ENCODE measurements at regions not wholly inside any gene's neighbourhood (a gene's known extent, or its start where the extent isn't known, plus 50 kb on each side); places are given as distances from the start of the nearest gene placed in this dataset.
"Not testable (repeated sequence)": the region's sequence is repeated elsewhere in the genome, so short reads cannot be mapped to it uniquely, and the experiment has no call there.

- DNase-seq: no peak
Observed at GRCh38 chr18:78787751-78788150, 191.9 kb upstream of the SALL3 start.

- no peak for DNase-seq
Observed at GRCh38 chr18:78788161-78788560, 191.5 kb upstream of the SALL3 start.

- DNase-seq: no peak
Observed at GRCh38 chr18:78789850-78790249, 189.8 kb upstream of the SALL3 start.

- DNase-seq: no peak
Observed at GRCh38 chr18:78790511-78790910, 189.1 kb upstream of the SALL3 start.

GRCh38 chr18:78790960-78791359 is 188.7 kb upstream of the SALL3 start:
- DNase-seq: no peak

- no peak for DNase-seq
Observed at GRCh38 chr18:78792094-78792493, 187.5 kb upstream of the SALL3 start.

GRCh38 chr18:78792736-78793135 is 186.9 kb upstream of the SALL3 start:
- DNase-seq: no peak

GRCh38 chr18:78793313-78794070 is 186.1 kb upstream of the SALL3 start:
- DNase-seq: no peak

GRCh38 chr18:78794071-78794430 is 185.6 kb upstream of the SALL3 start:
- DNase-seq: no peak

GRCh38 chr18:78796693-78797455 is 182.7 kb upstream of the SALL3 start:
- no peak for DNase-seq

- DNase-seq: no peak
Observed at GRCh38 chr18:78797499-78797898, 182.1 kb upstream of the SALL3 start.

GRCh38 chr18:78798402-78799175 is 181.0 kb upstream of the SALL3 start:
- no peak for DNase-seq

GRCh38 chr18:78799382-78800089 is 180.1 kb upstream of the SALL3 start:
- no peak for DNase-seq

GRCh38 chr18:78800102-78800851 is 179.3 kb upstream of the SALL3 start:
- not testable (repeated sequence) for DNase-seq

- DNase-seq: no peak
Observed at GRCh38 chr18:78801011-78801410, 178.6 kb upstream of the SALL3 start.

GRCh38 chr18:78803104-78803503 is 176.5 kb upstream of the SALL3 start:
- no peak for DNase-seq

GRCh38 chr18:78804206-78805030 is 175.2 kb upstream of the SALL3 start:
- no peak for DNase-seq

- no peak for DNase-seq
Observed at GRCh38 chr18:78805840-78806239, 173.8 kb upstream of the SALL3 start.

GRCh38 chr18:78807668-78808067 is 171.9 kb upstream of the SALL3 start:
- no peak for DNase-seq

- DNase-seq: no peak
Observed at GRCh38 chr18:78809845-78810244, 169.8 kb upstream of the SALL3 start.

GRCh38 chr18:78810706-78811105 is 168.9 kb upstream of the SALL3 start:
- no peak for DNase-seq

All from left hindlimb (tissue), 1 donor.